HG02938 (cell line): ENCODE measurements at regions not wholly inside any gene's neighbourhood (a gene's known extent, or its start where the extent isn't known, plus 50 kb on each side); places are given as distances from the start of the nearest gene placed in this dataset.
A peak's percentile ranks its signal among the peaks of the same experiment; 100 is the strongest.

Experiments
- ATAC-seq: cut with Tn5 transposase; IDR thresholded peaks from one replicate; pipeline ENCODE4 v1.9.1; 2021; ENCODE audit warnings: mild to moderate bottlenecking, moderate library complexity; ENCODE audit not compliant: unreplicated experiment

GRCh38 chr3:25033407-25034029, 394.5 kb upstream of the RARB start:
- peak; percentile 90 for ATAC-seq

- no peak for ATAC-seq
These were observed 392.5 kb upstream of the RARB start for GRCh38 chr3:25035526-25035925.

GRCh38 chr3:25036633-25037032, 391.4 kb upstream of the RARB start:
- no peak for ATAC-seq

- no peak for ATAC-seq
These were observed 391.0 kb upstream of the RARB start for GRCh38 chr3:25037049-25037547.

GRCh38 chr3:25038271-25038670, 389.8 kb upstream of the RARB start:
- ATAC-seq, result no peak

GRCh38 chr3:25038922-25039321, 389.1 kb upstream of the RARB start:
- no peak for ATAC-seq

- no peak for ATAC-seq
These were observed 387.3 kb upstream of the RARB start for GRCh38 chr3:25040748-25041147.

GRCh38 chr3:25041871-25042584, 386.0 kb upstream of the RARB start:
- ATAC-seq, result no peak

- no peak for ATAC-seq
These were observed 384.9 kb upstream of the RARB start for GRCh38 chr3:25043177-25043576.

GRCh38 chr3:25043749-25044148, 384.3 kb upstream of the RARB start:
- ATAC-seq, result no peak

GRCh38 chr3:25044762-25045710, 383.0 kb upstream of the RARB start:
- no peak for ATAC-seq

GRCh38 chr3:25046911-25047771, 380.9 kb upstream of the RARB start:
- ATAC-seq, result no peak

GRCh38 chr3:25049304-25049703, 378.8 kb upstream of the RARB start:
- no peak for ATAC-seq

- no peak for ATAC-seq
These were observed 374.7 kb upstream of the RARB start for GRCh38 chr3:25053360-25053759.

GRCh38 chr3:25056036-25056755, 371.9 kb upstream of the RARB start:
- no peak for ATAC-seq

- no peak for ATAC-seq
These were observed 371.2 kb upstream of the RARB start for GRCh38 chr3:25056803-25057351.

- ATAC-seq, result no peak
These were observed 370.7 kb upstream of the RARB start for GRCh38 chr3:25057379-25057778.

GRCh38 chr3:25064681-25065080, 363.4 kb upstream of the RARB start:
- no peak for ATAC-seq

GRCh38 chr3:25069970-25070369, 358.1 kb upstream of the RARB start:
- no peak for ATAC-seq

GRCh38 chr3:25071846-25072245, 356.2 kb upstream of the RARB start:
- no peak for ATAC-seq
